ENCODE measurements at regions not wholly inside any gene's neighbourhood (a gene's known extent, or its start where the extent isn't known, plus 50 kb on each side); places are given as distances from the start of the nearest gene placed in this dataset.

- no peak for TF ChIP-seq POLR2A (IDR thresholded peaks at IDR 0.05)
- no peak for TF ChIP-seq CTCF (IDR thresholded peaks at IDR 0.05)
Observed at GRCh38 chr21:25281134-25281533, 326.1 kb downstream of the MRPL39 start.
